ENCODE measurements at regions not wholly inside any gene's neighbourhood (a gene's known extent, or its start where the extent isn't known, plus 50 kb on each side); places are given as distances from the start of the nearest gene placed in this dataset.

DNA sequence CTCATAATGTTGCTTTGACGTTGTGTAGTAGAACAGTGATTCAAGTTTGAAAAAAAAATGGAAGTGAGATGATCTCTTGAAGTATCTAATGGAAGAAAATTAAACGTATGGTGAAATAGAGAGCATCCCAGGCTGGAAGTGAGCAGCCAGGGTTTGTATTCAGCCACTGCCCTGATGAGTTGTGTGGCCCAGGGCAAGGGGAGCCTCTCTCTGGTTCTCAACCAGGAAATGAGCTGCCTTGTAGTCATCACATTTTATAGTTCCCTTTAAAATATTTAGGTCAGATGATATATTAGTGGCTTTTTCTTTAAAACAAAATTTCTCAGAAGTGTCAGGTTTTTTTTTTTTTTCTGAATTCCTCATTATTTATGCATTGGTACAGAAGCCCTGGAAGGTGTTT, 150.3 kb downstream of the GPAT3 start:
- TF ChIP-seq CTCF (IDR thresholded peaks at IDR 0.05; ENCODE audit: borderline replicate concordance, extremely low read depth, insufficient read depth), result no peak
- H3K4me1 ChIP-seq (ENCODE audit: control insufficient read depth in 2 of 3, insufficient read depth in 2 of 3, low read depth in 1 of 3, low read length in 3 of 3), result no peaks in the 10 kb centered on the region
- no peak overlapping the region for H3K9ac ChIP-seq (ENCODE audit: low read length in 3 of 3)
- DNase-seq, result peak in 1 of 5 donors; percentile 22
- no peak for FAIRE-seq
- H3K36me3 ChIP-seq (ENCODE audit: control insufficient read depth in 2 of 3, insufficient read depth in 3 of 3, low read length in 3 of 3), result no peaks in the 10 kb centered on the region
- no peaks in the 10 kb centered on the region for H3K27me3 ChIP-seq (ENCODE audit: control insufficient read depth, insufficient read depth, low read length)
- no peak overlapping the region for H3K27ac ChIP-seq (ENCODE audit: low read depth in 2 of 2, low read length in 2 of 2)
- H3K9me3 ChIP-seq (ENCODE audit: control insufficient read depth in 2 of 3, insufficient read depth in 1 of 3, low read length in 3 of 3), result no peaks in the 10 kb centered on the region
- H3K4me3 ChIP-seq (ENCODE audit: low read length in 3 of 3), result no peak overlapping the region
- intact Hi-C loops (cut with DNase I), result no loop called here

DNA sequence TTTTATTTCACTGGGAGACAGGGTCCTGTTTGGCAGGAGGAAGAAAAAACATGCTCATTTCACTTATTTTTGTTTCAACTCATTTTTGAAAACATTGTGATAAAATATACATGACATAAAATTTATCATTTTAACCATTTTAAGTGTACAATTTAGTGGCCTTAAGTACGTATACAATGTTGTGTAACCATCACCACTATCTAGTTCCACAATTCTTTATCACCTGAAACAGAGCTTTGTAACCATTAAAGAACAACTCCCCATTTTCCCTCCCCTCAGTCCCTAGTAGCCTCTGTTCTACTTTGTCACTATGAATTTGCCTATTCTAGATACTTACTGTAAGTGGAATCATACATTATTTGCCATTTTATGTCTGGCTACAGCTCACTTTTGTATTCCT, 143.8 kb downstream of the GPAT3 start:
- TF ChIP-seq CTCF (IDR thresholded peaks at IDR 0.05; ENCODE audit: borderline replicate concordance, extremely low read depth, insufficient read depth), result no peak
- no peak for DNase-seq
- FAIRE-seq, result no peak

DNA sequence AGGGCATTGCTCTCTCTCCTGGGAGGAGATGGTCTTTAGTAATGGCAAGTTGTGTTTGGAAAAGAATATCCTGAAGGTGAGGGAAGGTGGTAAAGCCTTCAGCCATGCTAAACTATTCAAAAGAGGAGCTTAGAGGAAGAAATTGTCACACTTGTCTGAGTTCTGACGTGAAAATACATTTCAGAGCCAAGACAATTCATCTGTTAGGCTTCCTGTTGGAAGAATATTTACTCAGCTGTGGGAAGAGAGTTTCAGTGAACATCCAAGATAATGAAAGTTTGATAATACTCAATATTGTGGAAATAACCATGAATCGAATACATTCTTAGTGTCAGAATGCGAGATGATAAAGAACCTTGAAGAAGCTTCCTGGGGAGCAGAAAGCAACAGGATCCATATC, 143.3 kb downstream of the GPAT3 start:
- no peak overlapping the region for H3K4me3 ChIP-seq (ENCODE audit: low read length in 3 of 3)
- no peak for DNase-seq
- H3K36me3 ChIP-seq (ENCODE audit: control insufficient read depth in 2 of 3, insufficient read depth in 3 of 3, low read length in 3 of 3), result no peaks in the 10 kb centered on the region
- no peak overlapping the region for H3K27ac ChIP-seq (ENCODE audit: low read depth in 2 of 2, low read length in 2 of 2)
- no peak for FAIRE-seq
- H3K4me1 ChIP-seq (ENCODE audit: control insufficient read depth in 2 of 3, insufficient read depth in 2 of 3, low read depth in 1 of 3, low read length in 3 of 3), result no peaks in the 10 kb centered on the region
- no peaks in the 10 kb centered on the region for H3K27me3 ChIP-seq (ENCODE audit: control insufficient read depth, insufficient read depth, low read length)
- no peak for TF ChIP-seq CTCF (IDR thresholded peaks at IDR 0.05; ENCODE audit: borderline replicate concordance, extremely low read depth, insufficient read depth)
- intact Hi-C loops (cut with DNase I), result no loop called here
- no peaks in the 10 kb centered on the region for H3K9me3 ChIP-seq (ENCODE audit: control insufficient read depth in 2 of 3, insufficient read depth in 1 of 3, low read length in 3 of 3)
- no peak overlapping the region for H3K9ac ChIP-seq (ENCODE audit: low read length in 3 of 3)

More for the DNA sequence above, 143.8 kb downstream of the GPAT3 start:
- intact Hi-C loops (cut with DNase I), result no loop called here
- Histone ChIP-seq H3K27ac (ENCODE audit: low read depth in 2 of 2, low read length in 2 of 2) (no peak overlapping the region), H3K36me3 (ENCODE audit: control insufficient read depth in 2 of 3, insufficient read depth in 3 of 3, low read length in 3 of 3) (no peaks in the 10 kb centered on the region), H3K27me3 (ENCODE audit: control insufficient read depth, insufficient read depth, low read length) (no peaks in the 10 kb centered on the region), H3K4me1 (ENCODE audit: control insufficient read depth in 2 of 3, insufficient read depth in 2 of 3, low read depth in 1 of 3, low read length in 3 of 3) (no peaks in the 10 kb centered on the region), H3K9me3 (ENCODE audit: control insufficient read depth in 2 of 3, insufficient read depth in 1 of 3, low read length in 3 of 3) (no peaks in the 10 kb centered on the region), H3K4me3 (ENCODE audit: low read length in 3 of 3) (no peak overlapping the region), H3K9ac (ENCODE audit: low read length in 3 of 3) (no peak overlapping the region)

DNA sequence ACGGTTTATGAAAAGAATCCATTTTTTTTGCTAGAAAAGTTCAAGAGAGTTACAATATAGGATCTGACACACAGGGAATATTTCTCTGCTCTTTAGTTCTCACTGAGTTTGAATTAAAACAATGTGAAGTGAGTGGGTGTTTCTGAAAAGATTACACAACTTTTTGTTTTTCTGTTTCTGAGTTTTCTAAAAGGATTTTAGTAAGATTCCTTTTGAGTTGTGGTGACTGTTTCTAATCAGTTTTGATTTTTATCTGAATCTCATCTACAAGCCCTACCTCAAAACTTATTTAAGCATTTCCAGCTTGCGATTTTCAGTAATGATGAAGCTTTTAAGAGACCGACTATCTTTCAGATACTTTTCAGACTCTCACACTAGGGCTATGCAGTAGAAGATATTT, 141.7 kb downstream of the GPAT3 start:
- FAIRE-seq (no peak), DNase-seq (no peak)
- no peak overlapping the region for H3K9ac ChIP-seq (ENCODE audit: low read length in 3 of 3)
- no peaks in the 10 kb centered on the region for H3K36me3 ChIP-seq (ENCODE audit: control insufficient read depth in 2 of 3, insufficient read depth in 3 of 3, low read length in 3 of 3)
- intact Hi-C loops (cut with DNase I), result no loop called here
- TF ChIP-seq CTCF (IDR thresholded peaks at IDR 0.05; ENCODE audit: borderline replicate concordance, extremely low read depth, insufficient read depth), result no peak
- H3K9me3 ChIP-seq (ENCODE audit: control insufficient read depth in 2 of 3, insufficient read depth in 1 of 3, low read length in 3 of 3), result no peaks in the 10 kb centered on the region
- no peaks in the 10 kb centered on the region for H3K27me3 ChIP-seq (ENCODE audit: control insufficient read depth, insufficient read depth, low read length)
- no peak overlapping the region for H3K27ac ChIP-seq (ENCODE audit: low read depth in 2 of 2, low read length in 2 of 2)
- no peaks in the 10 kb centered on the region for H3K4me1 ChIP-seq (ENCODE audit: control insufficient read depth in 2 of 3, insufficient read depth in 2 of 3, low read depth in 1 of 3, low read length in 3 of 3)
- no peak overlapping the region for H3K4me3 ChIP-seq (ENCODE audit: low read length in 3 of 3)
